Hematopoietic multipotent progenitor cell treated with erythropoietin and hydrocortisone succinate and interleukin-3 and kit ligand, for 6 days (in vitro differentiated cells): ENCODE measurements at regions not wholly inside any gene's neighbourhood (a gene's known extent, or its start where the extent isn't known, plus 50 kb on each side); places are given as distances from the start of the nearest gene placed in this dataset.
A peak's percentile ranks its signal among the peaks of the same experiment; 100 is the strongest.

Experiments used
- DNase-seq: peaks from one replicate; pipeline ENCODE4 v3.0.0-alpha.2; 2015

DNA sequence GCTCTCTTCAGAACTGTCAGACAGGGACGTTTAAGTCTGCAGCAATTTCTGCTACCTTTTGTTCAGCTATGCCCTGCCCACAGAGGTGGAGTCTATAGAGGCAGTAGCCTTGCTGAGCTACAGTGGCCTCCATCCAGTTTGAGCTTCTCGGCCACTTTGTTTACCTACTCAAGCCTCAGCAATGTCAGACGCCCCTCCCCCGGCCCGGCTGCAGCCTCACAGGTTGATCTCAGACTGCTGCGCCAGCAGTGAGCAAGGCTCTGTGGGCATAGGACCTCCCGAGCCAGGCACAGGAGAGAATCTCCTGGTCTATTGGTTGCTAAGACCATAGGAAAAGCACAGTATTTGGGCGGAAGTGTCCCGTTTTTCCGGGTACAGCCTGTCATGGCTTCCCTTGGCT is 89.9 kb upstream of the PDC start:
- no peak for DNase-seq

DNA sequence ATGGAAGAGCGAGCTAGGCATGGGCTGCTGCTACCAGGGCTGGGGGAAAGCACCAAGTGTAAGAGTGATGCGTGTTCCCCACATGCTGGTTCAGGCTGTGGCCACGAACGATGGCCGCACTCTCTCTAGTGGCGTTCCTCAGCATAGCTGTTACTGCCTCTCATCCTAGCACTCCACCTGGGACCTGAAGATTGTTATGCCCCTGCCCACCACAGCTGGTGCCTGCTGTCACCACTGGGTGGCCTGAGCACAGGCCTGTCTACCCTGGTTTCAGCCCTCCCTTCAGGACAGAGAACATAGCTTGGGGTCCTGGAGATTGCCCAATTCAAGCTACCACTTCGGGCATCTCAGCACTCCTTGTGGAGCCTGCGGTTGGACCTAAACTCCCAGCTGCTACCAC is 80.1 kb upstream of the PDC start:
- DNase-seq: no peak

- DNase-seq: no peak
These were observed 79.6 kb upstream of the PDC start for GRCh38 chr1:186540521-186540920.

- DNase-seq: peak; percentile 17
These were observed 75.5 kb upstream of the PDC start for GRCh38 chr1:186536273-186536890.

- DNase-seq: peak; percentile 9
These were observed 74.6 kb upstream of the PDC start for GRCh38 chr1:186535388-186536133.

DNA sequence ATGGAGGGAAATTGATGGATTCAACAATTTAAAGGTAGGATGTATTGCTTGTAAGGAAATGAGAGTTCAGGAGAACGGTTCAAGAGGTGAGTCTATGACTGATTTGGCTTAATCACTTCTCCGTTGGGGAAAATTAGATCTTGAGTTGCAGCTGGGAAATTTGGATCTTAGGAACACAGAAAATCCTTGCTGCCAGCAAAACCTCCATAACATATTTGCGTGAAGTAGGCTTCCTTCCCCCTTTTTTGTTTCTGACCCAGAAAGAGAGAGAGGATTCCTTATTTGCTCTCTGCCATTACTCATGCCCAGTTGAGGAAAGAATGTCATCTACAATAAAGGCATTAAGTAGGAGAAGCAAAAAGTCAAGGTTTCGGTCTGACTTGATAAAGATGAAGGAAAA is 73.5 kb upstream of the PDC start:
- no peak for DNase-seq

DNA sequence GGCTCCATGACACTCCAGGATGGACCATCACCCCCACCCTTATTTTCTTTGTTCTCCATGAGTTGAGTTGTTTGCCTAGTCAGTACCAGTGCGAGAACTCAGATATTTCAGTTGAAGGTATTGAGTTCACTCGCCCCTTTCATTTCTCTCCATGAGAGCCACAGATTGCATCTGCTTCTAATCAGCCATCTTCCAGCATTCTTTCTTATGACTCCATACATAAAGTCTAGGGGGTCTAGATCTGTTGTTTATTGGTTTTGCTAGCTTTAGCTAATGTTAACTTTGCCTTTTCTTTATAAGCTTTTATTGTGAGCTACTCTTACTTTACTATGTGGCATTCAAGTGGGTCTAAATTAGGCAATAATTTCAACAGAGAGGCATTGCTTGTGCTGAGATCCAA is 71.6 kb upstream of the PDC start:
- no peak for DNase-seq

GRCh38 chr1:186531561-186532165 is 70.7 kb upstream of the PDC start:
- DNase-seq: no peak

DNA sequence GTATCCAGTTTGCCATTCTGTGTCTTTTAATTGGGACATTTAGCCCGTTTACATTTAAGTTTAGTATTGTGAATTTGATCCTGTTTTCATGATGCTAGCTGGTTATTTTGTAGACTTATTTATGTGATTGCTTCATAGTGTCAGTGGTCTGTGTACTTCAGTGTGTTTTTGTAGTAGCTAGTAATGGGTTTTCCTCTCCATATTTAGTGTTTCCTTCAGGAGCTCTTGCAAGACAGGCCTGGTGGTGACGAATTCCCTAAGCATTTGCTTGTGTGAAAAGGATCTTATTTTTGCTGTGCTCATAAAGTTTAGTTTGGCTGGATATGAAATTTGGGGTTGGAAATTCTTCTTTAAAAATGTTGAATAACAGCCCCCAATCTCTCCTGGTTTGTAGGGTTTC is 69.2 kb upstream of the PDC start:
- no peak for DNase-seq

DNA sequence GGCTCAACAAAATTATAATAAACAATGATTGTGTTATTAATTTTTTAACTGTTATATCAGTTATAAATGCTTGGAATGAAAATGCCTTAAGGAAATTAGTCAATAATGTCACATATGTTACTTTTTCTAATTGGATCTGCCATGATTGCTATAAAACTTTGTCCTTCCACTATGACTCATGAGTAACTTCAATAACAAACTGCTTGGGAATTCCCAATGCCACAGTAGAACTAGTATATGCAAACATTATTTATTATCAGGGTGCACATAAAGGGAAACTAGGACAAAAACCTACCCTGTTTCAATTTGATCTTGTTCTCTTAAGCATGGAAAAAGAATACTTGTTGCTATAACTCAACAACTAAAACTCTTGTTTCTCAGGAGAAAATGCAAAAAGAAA is 59.1 kb upstream of the PDC start:
- DNase-seq: no peak

GRCh38 chr1:186518822-186519381 is 58.0 kb upstream of the PDC start:
- no peak for DNase-seq

DNA sequence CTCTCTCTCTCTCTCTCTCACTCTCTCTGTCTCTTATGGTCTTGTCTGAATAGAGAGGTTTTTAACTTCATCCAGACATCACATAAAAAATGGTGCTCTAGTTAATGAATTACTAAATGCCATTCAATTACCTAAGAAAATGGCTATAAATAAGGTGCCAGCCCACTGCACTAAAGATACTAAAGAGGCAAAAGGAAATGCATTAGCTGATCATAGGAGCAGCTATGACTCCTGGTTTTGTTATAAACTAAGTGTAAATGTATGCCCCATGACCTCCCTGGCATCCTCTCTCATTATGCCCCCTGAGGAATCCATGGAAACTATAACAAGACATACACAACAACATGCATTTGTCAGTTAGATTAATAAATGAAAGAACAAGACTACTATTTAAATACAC is 57.5 kb upstream of the PDC start:
- DNase-seq: no peak

- DNase-seq: no peak
These were observed 53.5 kb upstream of the PDC start for GRCh38 chr1:186514367-186514766.

GRCh38 chr1:186513526-186513925 is 52.6 kb upstream of the PDC start:
- DNase-seq: no peak

GRCh38 chr1:186512698-186513457 is 52.0 kb upstream of the PDC start:
- no peak for DNase-seq

DNA sequence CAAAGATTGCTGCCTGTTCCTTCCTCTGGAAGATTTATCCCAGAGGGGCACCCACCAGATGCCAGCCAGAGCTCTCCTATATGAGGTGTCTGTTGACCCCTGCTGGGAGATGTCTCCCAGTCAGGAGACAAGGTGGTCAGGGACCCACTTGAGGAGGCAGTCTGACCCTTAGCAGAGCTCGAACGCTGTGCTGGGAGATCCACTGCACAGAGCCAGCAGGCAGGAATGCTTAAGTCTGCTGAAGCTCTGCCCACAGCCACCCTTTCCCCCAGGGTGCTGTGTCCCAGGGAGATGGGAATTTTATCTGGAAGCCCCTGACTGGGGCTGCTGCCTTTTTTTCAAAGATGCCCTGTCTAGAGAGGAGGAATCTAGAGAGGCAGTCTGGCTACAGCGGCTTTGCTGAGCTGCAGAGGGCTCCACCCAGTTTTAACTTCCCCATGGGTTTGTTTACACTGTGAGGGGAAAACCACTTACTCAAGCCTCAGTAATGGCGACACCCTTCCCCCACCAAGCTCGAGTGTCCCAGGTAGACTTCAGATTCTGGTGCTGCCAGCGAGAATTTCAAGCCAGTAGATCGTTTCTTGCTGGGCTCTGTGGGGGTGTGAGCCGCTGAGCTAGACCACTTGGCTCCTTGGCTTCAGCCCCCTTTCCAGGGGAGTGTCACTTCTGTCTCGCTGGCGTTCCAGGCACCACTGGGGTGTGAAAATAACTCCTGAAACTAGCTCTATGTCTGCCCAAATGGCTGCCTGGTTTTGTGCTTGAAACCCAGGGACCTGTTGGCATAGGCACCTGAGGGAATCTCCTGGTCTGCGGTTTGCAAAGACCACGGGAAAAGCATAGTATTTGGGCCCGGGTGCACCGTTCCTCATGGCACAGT is 51.1 kb upstream of the PDC start:
- peak; percentile 51 for DNase-seq
